ENCODE measurements at regions not wholly inside any gene's neighbourhood (a gene's known extent, or its start where the extent isn't known, plus 50 kb on each side); places are given as distances from the start of the nearest gene placed in this dataset.

- Histone ChIP-seq H3K4me1 (ENCODE audit: control insufficient read depth, insufficient read depth, low read length) (no peaks in the 10 kb centered on the region), H3K36me3 (ENCODE audit: control insufficient read depth in 2 of 2, insufficient read depth in 2 of 2, low read length in 1 of 2) (no peaks in the 10 kb centered on the region), H2AFZ (ENCODE audit: control insufficient read depth, low read depth, low read length) (no peak overlapping the region), H4K20me1 (ENCODE audit: control insufficient read depth, insufficient read depth) (no peaks in the 10 kb centered on the region), H3K27me3 (replicated peaks in 1 of 2; ENCODE audit: control insufficient read depth in 2 of 2, insufficient read depth in 2 of 2, low read length in 1 of 2) (no peaks in the 10 kb centered on the region), H3K4me3 (no peak overlapping the region), H3K9ac (ENCODE audit: control insufficient read depth, insufficient read depth, low read length) (no peak overlapping the region), H3K9me3 (replicated peaks; ENCODE audit: control insufficient read depth, insufficient read depth, low read length) (no peaks in the 10 kb centered on the region), H3K4me2 (ENCODE audit: control insufficient read depth, insufficient read depth) (no peak overlapping the region), H3K27ac (ENCODE audit: control insufficient read depth, insufficient read depth) (no peak overlapping the region), H3K79me2 (ENCODE audit: control insufficient read depth, insufficient read depth, low read length) (no peaks in the 10 kb centered on the region)
- BruUV-seq (replicated peaks), result no TSS peak
- TF ChIP-seq SP1 (IDR thresholded peaks at IDR 0.05; ENCODE audit: low read depth, low read length), result no peak
- TF ChIP-seq SIN3A (IDR thresholded peaks at IDR 0.05; ENCODE audit: low read depth, low read length), result no peak
- TF ChIP-seq RBBP5 (conservative IDR thresholded peaks at IDR 0.05), result no peak
- no peak for TF ChIP-seq JUNB (IDR thresholded peaks at IDR 0.05)
- TF ChIP-seq HDAC2 (IDR thresholded peaks at IDR 0.05), result no peak
- no peak for TF ChIP-seq NR2C2 (IDR thresholded peaks at IDR 0.05; ENCODE audit: borderline replicate concordance, control insufficient read depth, insufficient read length, low read depth)
- no peak for TF ChIP-seq MTA2 (IDR thresholded peaks at IDR 0.05; ENCODE audit: low read depth)
- no peak for TF ChIP-seq ASH2L (IDR thresholded peaks at IDR 0.05; ENCODE audit: borderline replicate concordance, low read depth)
- no peak for TF ChIP-seq SPI1 (IDR thresholded peaks at IDR 0.05; ENCODE audit: borderline replicate concordance, insufficient read depth, low read depth, low read length)
- no peak for TF ChIP-seq ZNF384 (IDR thresholded peaks at IDR 0.05; ENCODE audit: borderline replicate concordance, low read depth, low read length)
- no peak for TF ChIP-seq PAX8 (IDR thresholded peaks at IDR 0.05)
- no peak for TF ChIP-seq PAX5 (IDR thresholded peaks at IDR 0.05; ENCODE audit: borderline replicate concordance, low read depth, low read length)
- no peak for TF ChIP-seq BCLAF1 (IDR thresholded peaks at IDR 0.05)
- TF ChIP-seq HCFC1 (IDR thresholded peaks at IDR 0.05; ENCODE audit: low read length), result no peak
- TF ChIP-seq RCOR1 (conservative IDR thresholded peaks at IDR 0.05; ENCODE audit: low read depth, low read length), result no peak
- TF ChIP-seq EP300 (IDR thresholded peaks at IDR 0.05; ENCODE audit: borderline replicate concordance in 1 of 2, control insufficient read depth in 1 of 2, low read depth in 2 of 2, low read length in 2 of 2), result no peak
- no peak for TF ChIP-seq CREM (IDR thresholded peaks at IDR 0.05; ENCODE audit: low read depth)
- ChIA-PET POLR2A (no interaction called here), CTCF (no interaction called here), SMC1A (ENCODE audit: uncharacterized antibody, unreplicated experiment) (no interaction called here), RAD21 (ENCODE audit: unreplicated experiment) (no interaction called here)
- DNase-seq (ENCODE audit: low read depth, low spot score) (no peak), ATAC-seq (no peak), FAIRE-seq (no peak)
- 21% methylated on average over 4 of the region's 4 CpGs for WGBS (ENCODE audit: insufficient coverage, insufficient replicate concordance, low lambda C conversion rate, missing lambda C conversion rate)
- intact Hi-C loops (cut with micrococcal nuclease; ENCODE audit: unreplicated experiment), result no loop called here
- in situ Hi-C loops (cut with MboI), result no loop called here
Observed at GRCh38 chr12:126509572-126509971, 1444.3 kb downstream of the AACS start.
